B cell (primary cell): ENCODE measurements at regions not wholly inside any gene's neighbourhood (a gene's known extent, or its start where the extent isn't known, plus 50 kb on each side); places are given as distances from the start of the nearest gene placed in this dataset.

Experiments
- CTCF ChIP-seq: fragments of 200-600 bp; IDR thresholded peaks from one replicate; pipeline ENCODE4 v1.8.0; 2022; ENCODE audit warnings: antibody characterized with exemption, mild to moderate bottlenecking
- EZH2 ChIP-seq: IDR thresholded peaks from 2 replicates; pipeline ENCODE4 v1.6.1; 2012; ENCODE audit warnings: borderline replicate concordance, low read depth, mild to moderate bottlenecking, moderate library complexity, low read length; ENCODE audit not compliant: insufficient read depth, poor library complexity, severe bottlenecking

GRCh38 chr15:49748791-49749190 is 127.9 kb downstream of the DTWD1 start:
- TF ChIP-seq CTCF (no peak), EZH2 (no peak)
